ENCODE measurements at regions not wholly inside any gene's neighbourhood (a gene's known extent, or its start where the extent isn't known, plus 50 kb on each side); places are given as distances from the start of the nearest gene placed in this dataset.

DNA sequence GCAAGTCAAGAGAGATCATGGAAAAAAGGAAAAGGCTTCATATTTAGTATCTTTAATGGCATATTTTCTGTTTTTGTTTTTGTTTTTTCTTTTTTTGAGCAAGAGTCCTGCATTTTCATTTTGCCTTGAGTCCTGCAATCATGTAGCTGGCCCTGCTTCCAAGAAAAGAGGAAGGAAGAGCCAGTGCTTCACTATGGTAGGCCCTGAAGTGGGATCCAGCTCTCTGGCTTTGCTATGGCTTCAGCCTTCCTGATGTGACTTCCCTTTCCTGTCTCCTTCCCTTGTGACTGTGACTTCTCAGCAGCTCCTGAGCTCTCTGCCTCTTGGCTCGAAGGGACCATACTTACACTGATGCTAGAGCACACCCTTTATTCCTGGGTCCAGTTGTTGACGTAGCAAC is 512.3 kb downstream of the INHBA start:
- DNase-seq (ENCODE audit: low spot score), result no peak
- no peaks in the 10 kb centered on the region for H3K36me3 ChIP-seq
- no peaks in the 10 kb centered on the region for H3K4me1 ChIP-seq
- no peaks in the 10 kb centered on the region for H3K9me3 ChIP-seq
- no peaks in the 10 kb centered on the region for H3K27me3 ChIP-seq
- H3K4me3 ChIP-seq, result no peak overlapping the region
- TF ChIP-seq, protein P1, sequence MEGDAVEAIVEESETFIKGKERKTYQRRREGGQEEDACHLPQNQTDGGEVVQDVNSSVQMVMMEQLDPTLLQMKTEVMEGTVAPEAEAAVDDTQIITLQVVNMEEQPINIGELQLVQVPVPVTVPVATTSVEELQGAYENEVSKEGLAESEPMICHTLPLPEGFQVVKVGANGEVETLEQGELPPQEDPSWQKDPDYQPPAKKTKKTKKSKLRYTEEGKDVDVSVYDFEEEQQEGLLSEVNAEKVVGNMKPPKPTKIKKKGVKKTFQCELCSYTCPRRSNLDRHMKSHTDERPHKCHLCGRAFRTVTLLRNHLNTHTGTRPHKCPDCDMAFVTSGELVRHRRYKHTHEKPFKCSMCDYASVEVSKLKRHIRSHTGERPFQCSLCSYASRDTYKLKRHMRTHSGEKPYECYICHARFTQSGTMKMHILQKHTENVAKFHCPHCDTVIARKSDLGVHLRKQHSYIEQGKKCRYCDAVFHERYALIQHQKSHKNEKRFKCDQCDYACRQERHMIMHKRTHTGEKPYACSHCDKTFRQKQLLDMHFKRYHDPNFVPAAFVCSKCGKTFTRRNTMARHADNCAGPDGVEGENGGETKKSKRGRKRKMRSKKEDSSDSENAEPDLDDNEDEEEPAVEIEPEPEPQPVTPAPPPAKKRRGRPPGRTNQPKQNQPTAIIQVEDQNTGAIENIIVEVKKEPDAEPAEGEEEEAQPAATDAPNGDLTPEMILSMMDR (IDR thresholded peaks at IDR 0.05), result no peak
- H3K27ac ChIP-seq, result no peak overlapping the region

DNA sequence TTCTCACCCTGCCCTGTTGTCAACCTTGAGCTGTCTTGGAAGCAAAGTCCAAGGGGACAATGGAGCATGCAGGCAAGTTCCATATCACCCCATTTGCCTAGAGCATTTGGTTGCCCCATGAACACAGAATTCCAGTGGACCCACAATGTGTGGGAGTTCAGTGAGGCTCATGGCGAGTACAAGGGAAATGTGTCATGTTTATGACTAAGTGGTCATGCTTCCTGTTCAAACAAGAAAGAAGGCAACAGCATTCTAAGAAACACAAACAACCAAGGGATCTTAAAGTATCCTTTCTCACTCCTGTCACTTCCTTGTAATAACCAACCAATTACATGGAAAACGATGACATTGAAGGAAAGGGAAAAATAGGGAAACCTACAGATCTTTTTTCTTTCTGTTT is 513.0 kb downstream of the INHBA start:
- Histone ChIP-seq H3K27ac (no peak overlapping the region), H3K36me3 (no peaks in the 10 kb centered on the region), H3K27me3 (no peaks in the 10 kb centered on the region), H3K9me3 (no peaks in the 10 kb centered on the region), H3K4me1 (no peaks in the 10 kb centered on the region), H3K4me3 (no peak overlapping the region)
- TF ChIP-seq, protein P1 (IDR thresholded peaks at IDR 0.05), result no peak
- no peak for DNase-seq (ENCODE audit: low spot score)

DNA sequence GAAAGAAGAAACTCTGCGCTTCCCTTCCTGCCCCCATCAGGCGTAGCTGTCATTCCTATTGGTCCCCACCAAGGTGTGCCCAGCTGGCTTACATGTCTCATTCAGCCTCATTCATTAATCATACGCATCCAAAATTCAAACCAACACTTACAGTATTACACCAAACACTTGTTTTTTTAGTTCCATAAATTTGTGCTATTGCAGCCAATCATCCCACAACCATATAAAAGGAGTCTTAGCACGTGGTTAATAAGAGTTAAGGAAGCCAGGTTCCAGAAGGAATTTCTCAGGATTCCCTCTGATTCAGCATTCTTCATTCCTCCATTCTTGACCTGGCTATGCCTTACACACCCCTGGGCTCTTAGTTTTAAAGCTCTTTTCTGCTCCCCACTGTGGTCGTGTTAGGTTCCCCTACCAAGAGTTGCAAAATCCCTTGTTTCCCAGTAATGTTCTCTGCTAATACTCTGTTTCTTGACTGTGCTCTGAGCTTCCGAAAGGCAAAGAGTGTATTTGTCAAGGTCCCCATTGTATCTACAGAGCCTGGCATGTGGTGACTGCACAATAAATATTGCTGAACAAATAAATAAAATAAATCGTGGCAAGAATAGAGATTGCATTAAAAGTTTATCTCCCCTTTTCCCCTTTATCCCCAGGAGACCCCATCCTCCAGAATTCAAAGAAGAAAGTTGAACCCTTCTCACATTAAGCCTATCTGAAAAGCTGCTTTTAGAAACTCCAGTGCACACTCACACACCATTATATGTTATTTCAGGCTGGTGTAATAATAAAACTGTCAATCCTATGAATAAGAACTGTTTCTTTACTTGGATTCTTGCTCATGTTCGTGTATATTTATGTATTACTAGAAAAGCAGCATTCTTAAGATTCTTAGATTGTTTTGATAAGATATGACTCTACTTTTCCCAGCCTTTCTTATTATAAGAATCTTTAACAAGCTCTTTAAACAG is 514.4 kb downstream of the INHBA start:
- no peak for DNase-seq (ENCODE audit: low spot score)
- H3K27ac ChIP-seq, result no peak overlapping the region
- H3K4me1 ChIP-seq, result no peaks in the 10 kb centered on the region
- no peak overlapping the region for H3K4me3 ChIP-seq
- TF ChIP-seq, protein P1 (IDR thresholded peaks at IDR 0.05), result no peak
- no peaks in the 10 kb centered on the region for H3K36me3 ChIP-seq
- no peaks in the 10 kb centered on the region for H3K9me3 ChIP-seq
- H3K27me3 ChIP-seq, result no peaks in the 10 kb centered on the region

DNA sequence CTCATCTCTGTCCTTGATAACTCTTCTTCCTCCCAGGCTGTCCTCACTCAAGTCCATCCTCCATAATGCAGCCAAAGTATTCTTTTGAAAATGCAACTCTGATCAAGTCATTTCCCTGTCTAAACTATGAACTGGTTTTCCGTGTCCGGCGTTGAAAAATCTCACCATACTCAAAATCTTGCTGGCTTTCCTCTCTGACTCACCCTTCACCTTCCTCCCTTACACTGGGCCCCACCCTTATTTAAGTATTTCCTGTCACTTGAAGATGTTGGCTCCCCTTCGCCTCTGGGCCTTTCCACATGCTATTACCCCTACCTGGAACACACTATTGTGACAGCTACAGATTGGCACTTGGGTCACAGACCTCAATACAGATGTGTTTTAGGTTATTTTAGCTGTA is 515.6 kb downstream of the INHBA start:
- no peaks in the 10 kb centered on the region for H3K27me3 ChIP-seq
- no peak for DNase-seq (ENCODE audit: low spot score)
- TF ChIP-seq, protein P1 (IDR thresholded peaks at IDR 0.05), result no peak

DNA sequence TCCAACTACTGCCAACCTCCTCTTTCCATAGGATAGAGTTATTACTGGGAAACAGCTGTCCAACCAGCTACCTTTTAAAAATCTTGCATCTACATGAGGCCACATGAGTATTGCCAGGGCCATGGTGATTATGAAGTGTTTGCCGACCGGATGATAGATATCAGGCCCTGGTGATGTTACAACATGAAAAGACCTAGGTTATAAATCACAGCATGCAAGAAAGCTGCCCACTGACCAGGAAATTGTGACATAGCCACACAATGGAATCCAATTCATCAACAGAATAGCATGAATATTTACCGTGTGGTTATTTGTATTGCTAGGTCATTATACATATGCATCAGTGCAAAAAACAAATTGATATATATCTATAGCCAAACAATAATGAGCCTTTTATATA is 517.0 kb downstream of the INHBA start:
- no peak overlapping the region for H3K4me3 ChIP-seq
- no peaks in the 10 kb centered on the region for H3K4me1 ChIP-seq
- no peak for DNase-seq (ENCODE audit: low spot score)
- no peaks in the 10 kb centered on the region for H3K36me3 ChIP-seq
- H3K27ac ChIP-seq, result no peak overlapping the region
- H3K27me3 ChIP-seq, result no peaks in the 10 kb centered on the region
- H3K9me3 ChIP-seq, result no peaks in the 10 kb centered on the region
- TF ChIP-seq, protein P1 (IDR thresholded peaks at IDR 0.05), result no peak

More for the DNA sequence above, 515.6 kb downstream of the INHBA start:
- no peak overlapping the region for H3K27ac ChIP-seq
- H3K9me3 ChIP-seq, result no peaks in the 10 kb centered on the region
- H3K4me3 ChIP-seq, result no peak overlapping the region
- H3K4me1 ChIP-seq, result no peaks in the 10 kb centered on the region
- no peaks in the 10 kb centered on the region for H3K36me3 ChIP-seq
